SKM-1 (cell line): ENCODE measurements at regions not wholly inside any gene's neighbourhood (a gene's known extent, or its start where the extent isn't known, plus 50 kb on each side); places are given as distances from the start of the nearest gene placed in this dataset.
A peak's percentile ranks its signal among the peaks of the same experiment; 100 is the strongest.
"Not testable (repeated sequence)": the region's sequence is repeated elsewhere in the genome, so short reads cannot be mapped to it uniquely, and the experiment has no call there.

Experiments
- DNase-seq: peaks from one replicate; lab custom pipeline; 2025; ENCODE audit not compliant: unreplicated experiment; lab: John Stamatoyannopoulos, UW

DNA sequence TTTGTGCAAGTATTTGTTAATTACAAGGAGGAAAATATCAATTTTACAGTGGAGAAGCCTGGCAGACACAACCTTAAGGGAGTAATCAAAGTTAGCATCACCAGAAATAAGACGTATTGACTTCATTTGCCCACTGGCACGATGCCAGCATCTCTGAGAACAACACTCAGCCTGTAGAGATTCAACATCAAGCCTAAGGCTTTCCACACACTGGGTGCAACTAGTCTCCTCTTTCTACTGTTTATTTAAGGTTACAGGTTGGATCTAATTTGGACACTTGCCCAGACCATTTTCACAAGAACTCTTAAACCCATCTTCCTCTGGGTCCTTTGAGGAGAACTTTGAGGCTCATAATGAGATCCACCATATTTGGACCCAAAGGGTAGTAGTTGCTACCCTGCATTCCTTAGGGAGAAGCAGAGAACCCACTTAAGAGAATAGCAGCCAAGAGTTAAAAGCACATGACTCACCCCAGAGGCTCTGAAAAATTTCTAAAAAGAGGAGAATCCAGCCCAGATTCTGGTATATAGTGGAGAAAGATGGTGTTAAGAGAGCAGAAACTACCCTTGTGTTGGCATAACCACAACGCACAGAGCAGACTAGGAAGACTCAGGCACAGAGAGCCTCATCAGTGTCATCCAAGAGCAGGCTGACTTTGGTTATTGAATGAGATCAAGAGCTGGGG is 97.3 kb downstream of the CCDC71L start:
- DNase-seq: no peak

DNA sequence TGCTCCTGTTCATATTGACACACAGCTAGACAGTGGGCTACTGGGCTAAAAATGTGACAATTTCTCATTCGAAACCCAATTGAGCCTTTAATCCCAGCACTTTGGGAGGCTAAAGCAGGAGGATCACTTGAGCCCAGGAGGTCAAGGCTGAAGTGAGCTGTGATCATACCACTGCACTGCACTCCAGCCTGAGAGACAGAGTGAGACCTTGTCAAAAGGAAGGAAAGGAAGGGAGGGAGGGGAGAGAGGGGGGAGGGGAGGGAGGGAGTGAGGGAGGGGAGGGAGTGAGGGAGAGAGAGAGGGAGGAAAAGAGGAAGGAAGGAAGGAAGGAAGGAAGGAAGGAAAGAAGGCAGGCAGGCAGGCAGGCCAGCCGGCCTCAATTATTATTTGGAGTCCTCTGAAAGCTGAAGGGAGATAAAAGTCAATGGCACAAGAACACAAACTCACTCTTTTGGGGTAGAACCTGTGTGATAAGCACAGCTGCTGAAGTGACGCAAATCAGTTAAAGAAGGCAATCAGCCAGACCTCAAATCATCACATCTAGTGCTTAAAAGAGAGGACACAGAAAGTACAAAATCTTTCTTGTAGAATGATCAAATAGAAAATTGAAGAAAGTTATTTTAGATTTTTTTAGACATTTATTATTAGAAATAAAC is 98.1 kb downstream of the CCDC71L start:
- DNase-seq: no peak

DNA sequence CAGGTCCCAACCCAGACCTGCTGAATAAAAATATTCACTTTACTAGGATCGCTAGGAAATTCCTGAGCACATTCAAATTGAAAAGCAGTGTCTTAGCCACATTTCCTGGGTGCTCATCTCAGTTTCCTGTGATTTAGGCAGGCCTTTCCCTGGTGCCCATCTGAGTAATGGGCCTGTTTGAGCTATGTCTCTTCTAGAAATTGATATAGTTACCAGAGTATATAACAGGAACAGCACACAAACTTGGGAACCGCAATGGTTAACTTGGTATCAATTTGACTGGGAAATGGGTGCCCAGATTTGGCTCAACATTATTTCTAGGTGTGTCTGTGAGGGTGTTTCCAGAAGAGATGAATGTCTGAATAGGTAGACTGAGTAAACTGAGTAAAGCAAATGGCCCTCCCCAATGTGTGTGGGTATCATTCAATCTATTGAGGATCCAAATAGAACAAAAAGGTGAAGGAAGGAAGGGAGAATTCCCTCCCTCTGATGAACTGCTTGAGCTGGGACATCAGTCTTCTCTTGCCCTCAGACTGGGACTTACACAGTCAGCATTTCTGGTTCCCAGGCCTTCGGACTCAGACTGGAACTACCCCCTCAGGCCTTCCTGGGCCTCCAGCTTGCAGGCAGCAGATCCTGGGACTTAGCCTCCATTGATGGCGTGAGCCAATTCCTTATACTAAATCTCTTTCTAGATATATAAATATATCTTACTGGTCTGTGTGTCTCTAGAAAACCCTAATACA is 99.1 kb downstream of the CCDC71L start:
- no peak for DNase-seq

DNA sequence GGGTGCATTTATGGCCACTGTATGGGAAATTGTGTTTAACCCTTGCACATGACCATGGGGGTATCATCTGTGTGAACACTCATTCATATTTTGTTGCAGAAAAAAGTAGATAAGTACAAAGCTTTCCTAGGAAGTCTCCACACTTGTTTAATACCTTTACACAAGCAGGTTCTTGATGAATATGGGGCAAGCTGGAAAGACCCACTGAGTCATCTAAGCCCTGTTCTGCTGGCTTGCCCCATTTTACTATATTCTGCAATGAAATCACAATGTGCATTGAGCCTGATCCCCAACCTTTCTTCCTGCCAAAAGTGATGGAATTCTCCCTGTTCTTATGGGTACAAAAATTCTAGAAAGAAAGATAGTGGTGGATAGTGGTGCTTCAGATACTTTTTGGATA is 99.8 kb downstream of the CCDC71L start:
- no peak for DNase-seq

DNA sequence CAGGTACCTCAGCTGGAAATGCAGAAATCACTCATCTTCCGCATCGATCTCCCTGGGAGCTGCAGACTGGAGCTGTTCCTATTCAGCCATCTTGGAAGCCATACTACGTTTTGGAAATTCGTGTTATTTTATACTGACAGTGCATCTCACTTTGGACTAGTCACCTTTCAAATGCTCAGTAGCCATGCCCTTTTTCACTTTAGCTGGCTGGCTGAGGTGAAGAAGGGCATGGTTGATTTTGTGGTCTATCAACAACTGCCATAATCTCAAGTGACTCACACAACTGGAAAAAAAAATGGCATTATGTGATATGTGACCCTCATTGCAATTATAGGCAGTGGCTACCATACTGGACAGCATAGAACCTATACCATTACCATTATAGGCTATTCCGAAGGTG is 100.5 kb downstream of the CCDC71L start:
- no peak for DNase-seq

DNA sequence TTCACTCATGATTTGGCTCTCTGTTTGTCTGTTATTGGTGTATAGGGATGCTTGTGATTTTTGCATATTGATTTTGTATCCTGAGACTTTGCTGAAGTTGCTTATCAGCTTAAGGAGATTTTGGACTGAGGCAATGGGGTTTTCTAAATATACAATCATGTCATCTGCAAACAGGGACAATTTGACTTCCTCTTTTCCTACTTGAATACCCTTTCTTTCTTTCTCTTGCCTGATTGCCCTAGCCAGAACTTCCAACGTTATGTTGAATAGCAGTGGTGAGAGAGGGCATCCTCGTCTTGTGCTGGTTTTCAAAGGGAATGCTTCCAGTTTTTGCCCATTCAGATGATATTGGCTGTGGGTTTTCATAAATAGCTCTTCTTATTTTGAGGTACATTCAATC is 104.7 kb downstream of the CCDC71L start:
- DNase-seq: not testable (repeated sequence)

DNA sequence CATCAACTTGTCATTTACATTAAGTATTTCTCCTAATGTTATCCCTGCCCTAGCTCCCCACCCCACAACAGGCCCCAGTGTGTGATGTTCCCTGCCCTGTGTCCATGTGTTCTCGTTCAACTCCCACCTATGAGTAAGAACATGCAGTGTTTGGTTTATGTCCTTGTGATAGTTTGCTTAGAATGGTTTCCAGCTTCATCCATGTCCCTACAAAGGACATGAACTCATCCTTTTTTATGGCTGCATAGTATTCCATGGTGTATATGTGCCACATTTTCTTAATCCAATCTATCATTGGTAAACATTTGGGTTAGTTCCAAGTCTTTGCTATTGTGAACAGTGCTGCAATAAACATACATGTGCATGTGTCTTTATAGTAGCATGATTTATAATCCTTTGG is 106.3 kb downstream of the CCDC71L start:
- not testable (repeated sequence) for DNase-seq

DNA sequence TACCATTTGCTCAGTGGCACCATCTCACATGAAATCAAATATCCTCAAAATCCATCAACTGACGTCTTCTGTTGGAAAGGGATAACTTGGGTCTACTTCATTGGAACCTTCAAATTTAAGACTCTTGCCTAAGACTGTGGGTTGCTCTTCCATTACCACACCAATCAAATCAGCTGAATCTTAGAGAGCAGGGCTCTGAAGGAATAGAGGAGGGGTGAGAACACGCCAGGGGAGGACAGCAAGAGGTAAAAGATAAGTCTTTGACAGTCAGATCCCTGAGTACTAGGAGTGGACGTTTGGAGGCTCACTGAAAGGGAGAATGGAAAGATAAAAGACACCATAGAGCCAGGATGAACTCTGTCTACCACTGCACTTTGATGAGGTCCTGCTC is 107.5 kb downstream of the CCDC71L start:
- DNase-seq: no peak

DNA sequence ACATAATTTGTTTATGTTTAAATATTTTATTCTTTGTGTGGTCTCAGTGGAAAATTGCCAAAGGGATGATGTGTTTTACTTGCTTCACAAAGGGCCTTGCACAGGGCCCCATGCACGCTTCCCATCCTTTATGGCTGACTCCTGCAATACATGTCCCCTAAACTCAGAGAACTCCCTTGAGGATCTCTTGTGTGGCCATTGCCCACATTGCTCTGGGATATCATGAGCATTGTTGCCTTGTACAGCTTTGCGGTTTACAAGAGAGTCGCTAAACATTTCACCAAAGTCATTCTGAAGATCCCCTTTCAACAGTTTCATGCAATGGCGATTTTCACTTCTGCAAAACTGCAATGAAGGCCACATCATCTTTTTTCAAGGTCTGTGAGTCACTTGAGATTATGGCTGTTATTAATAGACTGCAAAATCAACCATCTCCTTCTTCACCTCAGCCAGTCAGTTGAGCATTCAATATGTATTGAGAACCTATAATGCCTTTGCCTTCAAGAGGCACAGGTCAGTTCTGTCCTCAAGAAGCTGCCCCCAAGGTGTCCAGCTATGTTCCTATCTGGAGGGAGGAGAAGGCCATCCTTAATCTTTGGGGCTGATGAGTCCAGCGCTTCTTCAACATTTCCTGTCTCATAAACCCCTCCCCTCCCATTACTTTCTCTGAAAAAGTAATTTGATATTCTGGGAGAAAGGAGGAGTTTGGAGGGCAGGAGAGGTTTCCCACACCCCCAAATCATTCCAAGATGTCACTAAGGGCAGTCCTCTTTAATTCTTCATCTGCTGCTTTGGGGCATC is 108.1 kb downstream of the CCDC71L start:
- DNase-seq: peak; percentile 82

DNA sequence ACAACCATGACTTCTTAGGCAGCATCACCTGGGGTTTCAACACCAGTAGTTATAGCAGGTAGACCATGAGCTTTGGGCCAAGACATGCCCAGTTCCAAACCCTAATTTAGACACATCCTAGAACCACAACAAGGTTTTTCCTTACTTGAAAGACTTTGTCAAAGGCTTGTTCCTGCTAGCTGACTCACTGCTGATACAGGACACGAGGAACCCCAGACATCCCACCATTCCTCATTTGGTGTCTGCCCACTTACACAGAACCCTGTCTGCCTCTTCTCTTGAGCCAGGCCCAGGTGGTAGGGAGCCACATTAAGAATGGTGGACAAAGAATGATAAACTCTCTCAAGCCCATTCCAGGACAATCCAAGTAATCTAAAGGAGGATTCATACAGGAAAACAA is 109.0 kb downstream of the CCDC71L start:
- DNase-seq: no peak

DNA sequence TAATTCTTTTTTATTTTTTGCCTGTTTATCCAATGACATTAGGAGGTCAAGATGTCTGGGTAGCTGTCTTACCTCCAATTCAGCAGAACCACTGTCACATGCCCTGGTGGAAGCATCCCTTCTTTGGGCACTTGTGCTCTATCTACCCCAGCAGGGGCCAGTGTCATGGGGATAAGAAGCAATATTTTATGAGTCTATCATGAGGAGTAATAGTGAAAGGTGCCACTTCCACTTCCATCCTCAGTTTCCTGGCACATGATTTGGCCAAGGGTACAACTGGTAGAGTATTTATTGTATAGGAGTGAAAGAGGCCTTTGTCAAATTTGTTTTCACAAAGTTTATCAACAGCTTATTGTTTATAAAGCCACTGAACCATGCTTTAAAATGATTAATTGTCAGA is 112.5 kb downstream of the CCDC71L start:
- no peak for DNase-seq

DNA sequence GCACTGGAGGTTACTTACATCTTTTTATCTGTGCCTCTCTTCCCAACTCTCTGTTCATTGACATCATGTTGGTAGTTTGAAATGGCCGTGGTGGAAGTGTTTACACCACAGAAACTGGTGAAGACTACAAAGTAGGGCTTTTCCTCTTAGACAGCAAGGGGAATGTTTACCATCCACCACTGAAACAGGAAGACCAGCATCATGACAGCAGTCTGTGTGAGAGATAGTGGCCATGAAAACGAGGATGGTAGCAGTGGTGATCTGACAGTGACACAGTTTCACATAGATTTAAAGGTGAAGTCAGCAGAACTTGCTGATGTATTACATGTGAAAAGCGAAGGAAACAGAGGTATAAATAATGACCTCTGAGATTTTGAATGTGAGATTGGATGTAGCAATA is 115.7 kb downstream of the CCDC71L start:
- DNase-seq: no peak

DNA sequence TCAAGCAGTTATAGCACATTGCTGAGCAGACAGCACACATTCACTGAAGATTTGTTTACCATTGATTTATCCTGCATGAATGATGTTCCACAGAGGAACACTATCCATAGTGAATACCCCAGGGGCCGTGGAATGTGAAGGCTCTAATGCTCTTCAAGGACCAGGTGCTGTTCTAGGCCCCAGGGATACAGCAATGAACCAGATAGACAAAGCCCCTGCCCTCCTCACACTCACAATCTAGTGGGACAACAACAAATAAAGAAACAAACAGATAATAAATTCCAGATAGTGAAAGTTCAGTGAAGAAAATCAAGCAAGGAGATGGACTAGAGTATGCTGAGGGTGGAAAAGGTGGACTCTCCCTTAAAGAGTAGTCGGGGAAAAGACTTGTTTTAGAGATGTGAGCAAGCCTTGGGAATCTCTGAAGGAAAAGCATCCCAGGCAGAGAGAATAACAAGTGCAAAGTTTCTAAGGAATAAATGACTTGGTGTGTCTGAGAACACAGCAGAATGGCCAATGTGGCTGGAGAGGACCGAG is 117.7 kb downstream of the CCDC71L start:
- no peak for DNase-seq

DNA sequence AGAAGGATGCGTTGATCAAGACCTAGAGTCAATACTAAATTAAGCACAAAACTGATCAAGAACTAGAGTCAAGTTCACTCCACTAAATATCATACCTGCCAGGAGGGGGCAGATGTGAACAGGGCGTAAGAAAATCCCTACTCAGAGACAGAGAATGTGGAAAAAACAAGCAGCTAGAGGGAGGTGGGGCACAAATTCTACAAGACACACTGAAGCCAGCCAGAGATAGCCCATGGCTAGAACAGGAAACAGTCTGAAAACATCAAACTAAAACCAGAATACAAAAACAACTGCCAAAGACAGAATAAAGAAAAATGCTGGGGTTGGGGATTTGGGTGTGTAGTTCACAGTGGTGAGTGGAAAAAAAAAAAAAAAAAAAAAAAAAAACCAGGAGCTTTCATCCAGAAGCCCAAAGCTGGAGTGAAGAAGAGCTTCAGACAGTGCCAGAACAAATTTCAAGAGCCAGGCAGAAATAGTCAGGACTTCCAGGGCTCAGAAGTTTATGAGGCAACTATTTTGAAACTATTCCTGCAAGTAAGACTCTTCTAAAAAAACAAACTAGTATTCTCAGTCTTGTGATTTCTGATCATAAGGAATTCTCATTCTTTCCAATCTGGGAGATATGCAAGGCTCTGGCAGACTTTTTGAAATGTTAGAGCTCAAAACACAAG is 118.3 kb downstream of the CCDC71L start:
- DNase-seq: peak; percentile 33

DNA sequence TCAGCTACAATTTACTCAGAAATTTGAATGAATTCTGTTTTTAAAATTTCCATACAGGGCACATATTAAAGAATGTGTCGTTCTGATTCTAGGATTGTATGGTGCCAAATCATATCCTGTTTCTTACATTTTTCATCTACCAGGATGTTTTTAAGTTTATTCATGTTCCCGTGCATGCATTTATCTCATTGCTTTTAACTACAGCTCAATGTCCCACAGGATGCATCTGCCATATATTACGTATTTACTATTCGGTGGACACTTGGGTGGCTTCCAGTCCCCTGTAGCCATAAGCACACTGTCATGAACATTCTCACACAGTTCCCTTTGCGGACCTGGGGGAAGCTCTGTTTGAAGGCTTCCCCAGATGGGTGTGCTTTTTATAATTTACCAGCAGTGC is 122.3 kb downstream of the CCDC71L start:
- DNase-seq: no peak

DNA sequence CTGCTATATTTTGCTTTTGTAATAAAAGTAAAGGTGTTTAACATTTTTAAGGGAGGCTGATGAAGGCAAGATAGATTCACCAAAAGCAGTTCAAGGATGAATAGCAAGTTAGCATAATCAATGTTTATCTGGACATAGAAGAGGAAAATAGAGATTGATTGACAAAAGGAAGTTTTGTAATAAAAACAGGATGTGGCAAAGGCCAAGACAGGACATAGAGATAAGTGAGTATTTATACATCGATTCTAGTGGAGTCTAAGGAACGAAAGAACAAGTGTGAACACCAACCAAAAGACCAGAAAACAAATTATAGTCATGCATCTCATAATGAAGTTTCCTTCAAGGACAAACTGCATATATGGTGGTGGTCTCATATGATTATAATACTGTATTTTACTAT is 123.8 kb downstream of the CCDC71L start:
- DNase-seq: no peak

DNA sequence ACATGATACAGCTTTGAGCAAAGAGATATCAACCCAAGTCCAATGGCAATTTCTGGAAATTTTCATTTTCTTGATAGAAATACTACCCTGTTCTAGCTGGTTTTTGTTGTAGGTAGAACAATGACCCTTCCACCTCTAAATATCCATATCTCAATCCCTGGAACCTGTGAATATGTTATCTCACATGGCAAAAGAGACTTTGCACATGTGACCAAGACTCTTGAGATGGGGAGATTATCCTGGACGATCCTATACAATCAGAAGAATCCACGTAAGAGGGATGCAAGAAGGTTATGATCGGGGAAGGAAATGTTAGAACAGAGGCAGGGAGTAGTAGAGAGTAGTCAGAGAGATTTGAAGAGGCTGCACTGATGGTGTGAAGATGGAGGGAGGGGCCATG is 124.9 kb downstream of the CCDC71L start:
- no peak for DNase-seq

DNA sequence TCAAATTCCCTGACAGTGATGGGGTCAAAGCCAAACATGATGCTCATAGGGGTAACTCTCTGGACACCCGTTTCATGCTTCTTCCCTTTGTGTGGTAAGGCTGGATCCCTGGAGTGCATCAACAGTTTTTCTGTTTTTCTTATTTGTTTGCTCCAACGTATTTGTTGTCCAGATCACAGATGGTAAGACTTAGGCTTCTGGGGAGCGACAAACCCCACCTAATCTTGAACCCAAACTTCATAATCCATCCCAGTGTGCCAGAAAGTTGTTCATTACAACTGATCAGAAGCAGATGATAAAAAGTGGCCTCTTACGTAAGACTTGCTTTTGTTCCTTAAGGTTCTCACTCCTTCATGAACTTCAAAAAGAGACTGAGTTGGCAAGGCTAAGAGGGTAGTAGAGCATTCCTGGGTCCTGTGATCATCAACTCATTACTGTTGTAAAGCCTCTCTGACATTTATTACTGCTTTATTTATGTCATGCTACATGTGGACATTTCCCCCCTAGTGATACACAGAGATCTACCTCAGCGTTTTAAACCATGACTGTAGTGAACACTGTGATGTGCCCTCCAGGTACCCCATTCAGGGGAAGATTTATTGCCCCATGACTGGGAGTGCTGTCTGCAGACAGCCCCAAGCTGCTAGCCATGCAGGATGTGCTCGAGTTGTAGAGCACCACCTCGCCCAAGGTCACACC is 125.6 kb downstream of the CCDC71L start:
- no peak for DNase-seq

DNA sequence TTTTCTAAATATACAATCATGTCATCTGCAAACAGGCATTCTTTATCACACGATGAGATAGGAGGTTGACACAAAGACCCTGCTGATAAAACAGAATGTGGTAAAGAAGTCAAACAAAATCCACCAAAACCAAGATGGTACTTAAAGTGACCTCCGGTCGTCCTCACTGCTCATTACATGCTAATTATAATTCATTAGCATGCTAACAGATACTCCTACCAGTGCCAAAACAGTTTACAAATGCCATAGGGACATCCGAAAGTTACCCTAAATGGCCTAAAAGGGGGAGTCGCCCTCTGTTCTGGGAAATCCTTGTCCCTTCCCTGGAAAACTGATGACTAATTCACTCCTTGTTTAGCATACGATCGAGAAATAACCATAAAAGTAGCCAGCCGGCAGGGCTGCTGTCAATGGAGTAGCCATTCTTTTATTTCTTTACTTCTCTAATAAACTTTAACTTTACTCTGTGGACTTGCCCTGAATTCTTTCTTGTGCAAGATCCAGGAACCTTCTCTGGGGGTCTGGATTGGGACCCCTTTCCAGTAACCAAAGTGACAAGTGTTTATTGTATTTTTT is 126.6 kb downstream of the CCDC71L start:
- DNase-seq: no peak

DNA sequence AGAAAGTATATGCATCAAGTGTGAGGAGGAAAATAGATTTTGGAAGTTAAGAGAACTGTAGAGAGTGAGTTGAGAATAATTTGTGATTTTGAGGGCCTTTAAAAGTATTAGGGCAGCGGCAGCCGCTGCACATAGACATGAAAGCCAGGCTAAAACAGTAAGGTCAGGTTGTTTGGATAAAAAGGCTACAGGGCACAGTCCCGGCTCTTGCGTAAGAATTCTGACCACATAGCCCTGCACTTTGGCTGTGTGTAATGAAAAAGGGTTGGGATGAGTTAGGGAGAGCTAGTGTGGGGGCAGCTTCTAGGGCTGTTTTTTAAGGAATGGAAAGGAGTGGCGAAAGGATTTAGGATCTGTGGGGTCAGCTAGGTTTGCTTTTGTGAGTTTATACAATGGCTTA is 130.8 kb downstream of the CCDC71L start:
- DNase-seq: not testable (repeated sequence)
